ENCODE measurements at regions not wholly inside any gene's neighbourhood (a gene's known extent, or its start where the extent isn't known, plus 50 kb on each side); places are given as distances from the start of the nearest gene placed in this dataset.

DNA sequence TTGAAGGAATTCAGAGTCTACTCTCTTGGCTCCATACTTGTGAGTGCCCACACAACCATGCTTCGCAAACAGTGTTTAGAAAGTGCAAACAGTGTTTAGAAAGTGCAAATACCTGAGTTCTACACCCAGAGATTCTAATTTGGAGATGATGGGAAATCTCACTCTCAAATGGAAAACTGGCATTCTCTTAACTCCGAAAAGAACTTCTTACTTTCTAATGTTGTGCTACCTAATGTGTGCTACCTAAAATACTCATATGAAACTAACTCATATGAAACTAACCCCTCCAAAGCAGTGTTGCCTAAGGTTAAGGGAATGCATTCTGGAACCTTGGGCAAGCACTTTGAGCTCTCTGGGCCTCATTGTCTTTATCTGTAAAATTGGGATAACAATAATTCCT, 55.5 kb upstream of the ZNF366 start:
- TF ChIP-seq, protein P1, sequence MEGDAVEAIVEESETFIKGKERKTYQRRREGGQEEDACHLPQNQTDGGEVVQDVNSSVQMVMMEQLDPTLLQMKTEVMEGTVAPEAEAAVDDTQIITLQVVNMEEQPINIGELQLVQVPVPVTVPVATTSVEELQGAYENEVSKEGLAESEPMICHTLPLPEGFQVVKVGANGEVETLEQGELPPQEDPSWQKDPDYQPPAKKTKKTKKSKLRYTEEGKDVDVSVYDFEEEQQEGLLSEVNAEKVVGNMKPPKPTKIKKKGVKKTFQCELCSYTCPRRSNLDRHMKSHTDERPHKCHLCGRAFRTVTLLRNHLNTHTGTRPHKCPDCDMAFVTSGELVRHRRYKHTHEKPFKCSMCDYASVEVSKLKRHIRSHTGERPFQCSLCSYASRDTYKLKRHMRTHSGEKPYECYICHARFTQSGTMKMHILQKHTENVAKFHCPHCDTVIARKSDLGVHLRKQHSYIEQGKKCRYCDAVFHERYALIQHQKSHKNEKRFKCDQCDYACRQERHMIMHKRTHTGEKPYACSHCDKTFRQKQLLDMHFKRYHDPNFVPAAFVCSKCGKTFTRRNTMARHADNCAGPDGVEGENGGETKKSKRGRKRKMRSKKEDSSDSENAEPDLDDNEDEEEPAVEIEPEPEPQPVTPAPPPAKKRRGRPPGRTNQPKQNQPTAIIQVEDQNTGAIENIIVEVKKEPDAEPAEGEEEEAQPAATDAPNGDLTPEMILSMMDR (IDR thresholded peaks at IDR 0.05; ENCODE audit: borderline replicate concordance, extremely low read depth, low read length, poor library complexity, severe bottlenecking): no peak
- TF ChIP-seq EZH2 (IDR thresholded peaks at IDR 0.05; ENCODE audit: borderline replicate concordance, low read depth, low read length, severe bottlenecking): no peak
